Keratinocyte (primary cell): ENCODE measurements at regions not wholly inside any gene's neighbourhood (a gene's known extent, or its start where the extent isn't known, plus 50 kb on each side); places are given as distances from the start of the nearest gene placed in this dataset.

Source experiments
- DNase-seq: peaks from one replicate; pipeline ENCODE4 v3.0.0-alpha.2; 2011; ENCODE audit warnings: low read depth, missing footprints, low spot score
- FAIRE-seq: peaks from 2 replicates; lab custom pipeline; 2011; peaks lifted over from hg19 to GRCh38; lab: Jason Lieb, UNC
- H2AFZ ChIP-seq: 2 replicates; pipeline ENCODE4 v1.6.0; 2012; ENCODE audit warnings: low read length, control low read depth, inconsistent platforms; ENCODE audit not compliant: control insufficient read depth
- H3K27ac ChIP-seq: 2 replicates; pipeline ENCODE4 v1.5.1; 2011; ENCODE audit warnings: low read length; ENCODE audit not compliant: control insufficient read depth, insufficient read depth
- H3K27me3 ChIP-seq: 3 replicates; pipeline ENCODE4 v1.6.0; 2011; ENCODE audit warnings: low read length; ENCODE audit not compliant: control insufficient read depth, insufficient read depth; ENCODE audit errors: extremely low read depth
- H3K36me3 ChIP-seq, 2 experiments: 2 replicates in 1 of 2; 3 replicates in 1 of 2; pipeline ENCODE4 v1.5.1; 2011; ENCODE audit warnings: low read length in 2 of 2, mild to moderate bottlenecking in 1 of 2; ENCODE audit not compliant: control insufficient read depth in 2 of 2, insufficient read depth in 2 of 2; ENCODE audit errors: extremely low read depth in 1 of 2
- H3K4me1 ChIP-seq: 3 replicates; pipeline ENCODE4 v1.5.1; 2011; ENCODE audit warnings: low read length; ENCODE audit not compliant: control insufficient read depth, insufficient read depth; ENCODE audit errors: extremely low read depth
- H3K4me2 ChIP-seq: 3 replicates; pipeline ENCODE4 v1.6.0; 2011; ENCODE audit warnings: low read depth, low read length; ENCODE audit not compliant: control insufficient read depth, insufficient read depth; ENCODE audit errors: extremely low read depth
- H3K4me3 ChIP-seq, 3 experiments: fragments of 200-600 bp in 1 of 3; sonication (generic) in 1 of 3; 2 replicates in 2 of 3; 3 replicates in 1 of 3; pipeline ENCODE4 v1.5.1; 2011 to 2016; ENCODE audit warnings: low read length in 3 of 3, mild to moderate bottlenecking in 3 of 3, control low read depth in 2 of 3, inconsistent platforms in 1 of 3, low read depth in 1 of 3, mixed read lengths in 1 of 3, mixed run types in 1 of 3, moderate library complexity in 1 of 3; ENCODE audit not compliant: control insufficient read depth in 2 of 3, insufficient read depth in 2 of 3; ENCODE audit errors: extremely low read depth in 1 of 3
- H3K79me2 ChIP-seq: 2 replicates; pipeline ENCODE4 v1.6.0; 2012; ENCODE audit warnings: low read length; ENCODE audit not compliant: control insufficient read depth, insufficient read depth
- H3K9ac ChIP-seq: 3 replicates; pipeline ENCODE4 v1.6.0; 2011; ENCODE audit warnings: low read length; ENCODE audit not compliant: control insufficient read depth, insufficient read depth; ENCODE audit errors: extremely low read depth
- H3K9me1 ChIP-seq: 3 replicates; pipeline ENCODE4 v1.6.0; 2011; ENCODE audit warnings: low read length; ENCODE audit not compliant: control insufficient read depth, insufficient read depth; ENCODE audit errors: extremely low read depth
- H3K9me3 ChIP-seq: 2 replicates; pipeline ENCODE4 v1.5.1; 2012; ENCODE audit warnings: low read depth, low read length; ENCODE audit not compliant: control insufficient read depth
- H4K20me1 ChIP-seq: 3 replicates; pipeline ENCODE4 v1.6.0; 2011; ENCODE audit warnings: low read length; ENCODE audit not compliant: control insufficient read depth, insufficient read depth; ENCODE audit errors: extremely low read depth
- EZH2 ChIP-seq: IDR thresholded peaks from one replicate; pipeline ENCODE4 v1.6.1; 2012; ENCODE audit warnings: inconsistent platforms, mild to moderate bottlenecking, low read length, moderate library complexity
- dilution Hi-C: fragments of 300-500 bp; cut with MboI; formaldehyde crosslinking; loops from one replicate; pipeline ENCODE4 v1.7.0; 2020; ENCODE audit warnings: low sequenced_read_pairs; ENCODE audit not compliant: extremely low pct_ligation_motif_present
- TF ChIP-seq, protein P1 (sequence below), 3 experiments: IDR thresholded peaks in 1 of 3; conservative IDR thresholded peaks in 1 of 3; optimal IDR thresholded peaks in 1 of 3; 2 replicates in 2 of 3; 3 replicates in 1 of 3; pipeline versions ENCODE3 to v1.5.1; 2011; ENCODE audit warnings: low read length in 3 of 3, mild to moderate bottlenecking in 3 of 3, moderate library complexity in 2 of 3, control low read depth in 1 of 3, inconsistent platforms in 1 of 3; ENCODE audit not compliant: insufficient read depth in 2 of 3; ENCODE audit errors: extremely low read depth in 1 of 3

DNA sequence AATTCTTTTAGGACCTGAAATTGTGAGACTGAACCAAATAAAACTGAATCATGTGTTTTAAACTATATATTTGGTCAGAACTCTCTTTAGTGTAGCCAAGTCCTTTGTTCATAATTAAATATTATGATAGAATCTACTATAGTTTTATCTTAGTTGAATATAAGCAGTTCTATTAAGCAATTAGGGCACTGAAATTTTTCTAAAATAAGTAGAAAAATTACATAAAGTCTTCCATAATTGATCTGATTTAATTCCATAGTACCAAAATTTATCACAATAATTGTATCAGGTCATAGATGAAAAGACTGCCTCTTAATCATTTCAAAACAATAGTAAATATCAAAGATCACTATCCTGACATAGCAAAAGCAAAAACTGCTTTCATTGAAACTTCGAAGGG, 90.1 kb upstream of the BET1 start:
- dilution Hi-C loops = no loop called here

DNA sequence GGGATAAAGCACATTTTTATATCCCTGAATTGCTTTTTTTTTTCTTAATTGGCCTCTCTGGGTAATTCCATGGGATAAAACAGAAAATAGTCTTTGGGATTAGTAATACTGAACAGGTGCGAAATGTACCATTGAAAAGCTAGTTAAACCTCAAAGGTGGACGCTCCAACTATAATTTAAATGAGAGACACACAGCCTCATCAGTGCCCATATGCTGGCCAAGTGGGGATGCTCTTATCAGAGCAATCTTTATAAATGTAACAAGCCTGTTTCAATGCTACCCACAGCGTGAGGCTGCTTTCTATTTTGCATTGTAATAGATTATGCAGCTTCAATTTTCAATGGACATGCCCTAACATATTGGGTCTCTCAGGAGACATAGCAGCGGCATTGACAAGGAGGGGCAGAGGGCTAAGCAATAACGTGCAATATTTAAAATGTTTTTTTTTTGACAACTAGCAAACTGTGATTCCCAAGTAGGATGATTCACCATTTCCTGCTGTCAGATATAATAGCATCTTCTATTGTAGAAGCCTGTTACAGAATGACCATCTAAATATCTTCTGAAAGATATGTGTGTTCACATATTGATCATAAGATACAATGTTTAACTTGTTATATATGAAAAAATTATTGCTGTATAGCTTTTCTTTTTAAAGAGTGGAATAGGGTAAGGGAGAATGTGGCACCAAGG, 91.3 kb upstream of the BET1 start:
- Histone ChIP-seq H3K27me3 (peaks cover 15% of the 10 kb centered on the region), H2AFZ (no peak overlapping the region), H3K9me1 (no peaks in the 10 kb centered on the region), H3K4me1 (no peaks in the 10 kb centered on the region), H3K79me2 (no peaks in the 10 kb centered on the region), H3K9ac (no peak overlapping the region), H3K36me3 (no peaks in the 10 kb centered on the region), H3K4me3 (no peak overlapping the region), H3K4me2 (no peak overlapping the region), H4K20me1 (no peaks in the 10 kb centered on the region), H3K9me3 (no peaks in the 10 kb centered on the region), H3K27ac (no peak overlapping the region)
- no peak for DNase-seq
- FAIRE-seq = no peak
- dilution Hi-C loops = no loop called here
- TF ChIP-seq, protein P1, sequence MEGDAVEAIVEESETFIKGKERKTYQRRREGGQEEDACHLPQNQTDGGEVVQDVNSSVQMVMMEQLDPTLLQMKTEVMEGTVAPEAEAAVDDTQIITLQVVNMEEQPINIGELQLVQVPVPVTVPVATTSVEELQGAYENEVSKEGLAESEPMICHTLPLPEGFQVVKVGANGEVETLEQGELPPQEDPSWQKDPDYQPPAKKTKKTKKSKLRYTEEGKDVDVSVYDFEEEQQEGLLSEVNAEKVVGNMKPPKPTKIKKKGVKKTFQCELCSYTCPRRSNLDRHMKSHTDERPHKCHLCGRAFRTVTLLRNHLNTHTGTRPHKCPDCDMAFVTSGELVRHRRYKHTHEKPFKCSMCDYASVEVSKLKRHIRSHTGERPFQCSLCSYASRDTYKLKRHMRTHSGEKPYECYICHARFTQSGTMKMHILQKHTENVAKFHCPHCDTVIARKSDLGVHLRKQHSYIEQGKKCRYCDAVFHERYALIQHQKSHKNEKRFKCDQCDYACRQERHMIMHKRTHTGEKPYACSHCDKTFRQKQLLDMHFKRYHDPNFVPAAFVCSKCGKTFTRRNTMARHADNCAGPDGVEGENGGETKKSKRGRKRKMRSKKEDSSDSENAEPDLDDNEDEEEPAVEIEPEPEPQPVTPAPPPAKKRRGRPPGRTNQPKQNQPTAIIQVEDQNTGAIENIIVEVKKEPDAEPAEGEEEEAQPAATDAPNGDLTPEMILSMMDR (optimal IDR thresholded peaks at IDR 0.05 in 1 of 3, IDR thresholded peaks at IDR 0.05 in 1 of 3, conservative IDR thresholded peaks at IDR 0.05 in 1 of 3; ENCODE audit: extremely low read depth in 1 of 3, insufficient read depth in 2 of 3, low read length in 3 of 3) = no peak
- no peak for TF ChIP-seq EZH2

More for the DNA sequence above, 90.1 kb upstream of the BET1 start:
- no peak overlapping the region for H2AFZ ChIP-seq
- no peak overlapping the region for H3K9ac ChIP-seq
- no peaks in the 10 kb centered on the region for H3K9me3 ChIP-seq
- no peaks in the 10 kb centered on the region for H4K20me1 ChIP-seq
- FAIRE-seq (no peak), DNase-seq (no peak)
- H3K9me1 ChIP-seq = no peaks in the 10 kb centered on the region
- TF ChIP-seq, protein P1 (optimal IDR thresholded peaks at IDR 0.05 in 1 of 3, IDR thresholded peaks at IDR 0.05 in 1 of 3, conservative IDR thresholded peaks at IDR 0.05 in 1 of 3; ENCODE audit: extremely low read depth in 1 of 3, insufficient read depth in 2 of 3, low read length in 3 of 3) = no peak
- no peak for TF ChIP-seq EZH2
- H3K27me3 ChIP-seq = peaks cover 20% of the 10 kb centered on the region
- H3K4me3 ChIP-seq = no peak overlapping the region
- H3K4me1 ChIP-seq = no peaks in the 10 kb centered on the region
- no peak overlapping the region for H3K27ac ChIP-seq
- H3K79me2 ChIP-seq = no peaks in the 10 kb centered on the region
- no peak overlapping the region for H3K4me2 ChIP-seq
- H3K36me3 ChIP-seq = no peaks in the 10 kb centered on the region
